ENCODE measurements at regions not wholly inside any gene's neighbourhood (a gene's known extent, or its start where the extent isn't known, plus 50 kb on each side); places are given as distances from the start of the nearest gene placed in this dataset.

- Histone ChIP-seq H3K79me2 (no peaks in the 10 kb centered on the region), H2AFZ (no peak overlapping the region), H3K4me2 (ENCODE audit: low read length) (no peak overlapping the region), H3K4me1 (no peaks in the 10 kb centered on the region), H3K9ac (no peak overlapping the region), H3K9me3 (ENCODE audit: control insufficient read depth, low read length) (no peaks in the 10 kb centered on the region), H3K27ac (no peak overlapping the region), H3K36me3 (ENCODE audit: control insufficient read depth, insufficient read depth, low read length) (no peaks in the 10 kb centered on the region), H3K4me3 (ENCODE audit: low read depth, low read length) (no peak overlapping the region), H3K27me3 (ENCODE audit: control insufficient read depth, insufficient read depth, low read length) (no peaks in the 10 kb centered on the region)
- no peak for TF ChIP-seq CTCF (IDR thresholded peaks at IDR 0.05)
Observed at GRCh38 chr6:67361264-67361663, 1273.8 kb upstream of the ADGRB3 start.

GRCh38 chr6:67358241-67358640 is 1276.8 kb upstream of the ADGRB3 start:
- no peaks in the 10 kb centered on the region for H3K27me3 ChIP-seq (ENCODE audit: control insufficient read depth, insufficient read depth, low read length)

GRCh38 chr6:67353861-67354260 is 1281.2 kb upstream of the ADGRB3 start:
- H3K4me2 ChIP-seq (ENCODE audit: low read length) = no peak overlapping the region
- H3K27ac ChIP-seq = no peak overlapping the region
- no peaks in the 10 kb centered on the region for H3K79me2 ChIP-seq
- H3K9ac ChIP-seq = no peak overlapping the region
- H3K4me1 ChIP-seq = no peaks in the 10 kb centered on the region
- H3K27me3 ChIP-seq (ENCODE audit: control insufficient read depth, insufficient read depth, low read length) = no peaks in the 10 kb centered on the region
- no peaks in the 10 kb centered on the region for H3K36me3 ChIP-seq (ENCODE audit: control insufficient read depth, insufficient read depth, low read length)
- H3K4me3 ChIP-seq (ENCODE audit: low read depth, low read length) = no peak overlapping the region
- TF ChIP-seq CTCF (IDR thresholded peaks at IDR 0.05) = no peak
- H2AFZ ChIP-seq = no peak overlapping the region
- no peaks in the 10 kb centered on the region for H3K9me3 ChIP-seq (ENCODE audit: control insufficient read depth, low read length)

More at GRCh38 chr6:67358241-67358640, 1276.8 kb upstream of the ADGRB3 start:
- no peak overlapping the region for H3K9ac ChIP-seq
- TF ChIP-seq CTCF (IDR thresholded peaks at IDR 0.05) = no peak
- no peaks in the 10 kb centered on the region for H3K9me3 ChIP-seq (ENCODE audit: control insufficient read depth, low read length)
- H3K4me2 ChIP-seq (ENCODE audit: low read length) = no peak overlapping the region
- no peak overlapping the region for H2AFZ ChIP-seq
- H3K4me1 ChIP-seq = no peaks in the 10 kb centered on the region
- no peaks in the 10 kb centered on the region for H3K36me3 ChIP-seq (ENCODE audit: control insufficient read depth, insufficient read depth, low read length)
- no peaks in the 10 kb centered on the region for H3K79me2 ChIP-seq
- no peak overlapping the region for H3K4me3 ChIP-seq (ENCODE audit: low read depth, low read length)
- H3K27ac ChIP-seq = no peak overlapping the region

GRCh38 chr6:67352717-67353116 is 1282.4 kb upstream of the ADGRB3 start:
- Histone ChIP-seq H3K36me3 (ENCODE audit: control insufficient read depth, insufficient read depth, low read length) (no peaks in the 10 kb centered on the region), H3K9me3 (ENCODE audit: control insufficient read depth, low read length) (no peaks in the 10 kb centered on the region), H3K27ac (no peak overlapping the region), H3K79me2 (no peaks in the 10 kb centered on the region), H3K4me2 (ENCODE audit: low read length) (no peak overlapping the region), H3K4me1 (no peaks in the 10 kb centered on the region), H3K4me3 (ENCODE audit: low read depth, low read length) (no peak overlapping the region), H3K9ac (no peak overlapping the region), H3K27me3 (ENCODE audit: control insufficient read depth, insufficient read depth, low read length) (no peaks in the 10 kb centered on the region), H2AFZ (no peak overlapping the region)
- TF ChIP-seq CTCF (IDR thresholded peaks at IDR 0.05) = no peak

- no peak for TF ChIP-seq CTCF (IDR thresholded peaks at IDR 0.05)
- H3K9me3 ChIP-seq (ENCODE audit: control insufficient read depth, low read length) = no peaks in the 10 kb centered on the region
- no peak overlapping the region for H3K4me3 ChIP-seq (ENCODE audit: low read depth, low read length)
- H3K27ac ChIP-seq = no peak overlapping the region
- no peaks in the 10 kb centered on the region for H3K79me2 ChIP-seq
- H3K36me3 ChIP-seq (ENCODE audit: control insufficient read depth, insufficient read depth, low read length) = no peaks in the 10 kb centered on the region
- H3K4me1 ChIP-seq = no peaks in the 10 kb centered on the region
- no peaks in the 10 kb centered on the region for H3K27me3 ChIP-seq (ENCODE audit: control insufficient read depth, insufficient read depth, low read length)
- no peak overlapping the region for H2AFZ ChIP-seq
- H3K4me2 ChIP-seq (ENCODE audit: low read length) = no peak overlapping the region
- no peak overlapping the region for H3K9ac ChIP-seq
Observed at GRCh38 chr6:67350729-67351128, 1284.4 kb upstream of the ADGRB3 start.
